GM12878 (cell line): ENCODE measurements at regions not wholly inside any gene's neighbourhood (a gene's known extent, or its start where the extent isn't known, plus 50 kb on each side); places are given as distances from the start of the nearest gene placed in this dataset.

Experiments
- CEBPB ChIP-seq, 2 experiments: fragments of 150-350 bp in 1 of 2; IDR thresholded peaks; 2 replicates each; pipeline ENCODE4 v1.6.1; 2012 to 2014; ENCODE audit warnings: low read depth in 2 of 2, low read length in 2 of 2, borderline replicate concordance in 1 of 2, inconsistent platforms in 1 of 2
- CHD2 ChIP-seq: IDR thresholded peaks from 2 replicates; pipeline ENCODE4 v1.6.1; 2011; ENCODE audit warnings: low read depth, low read length, improper control_type of control experiment, borderline replicate concordance
- EGR1 ChIP-seq, 2 experiments: IDR thresholded peaks; 1 replicate in 1 of 2; 2 replicates in 1 of 2; pipeline ENCODE4 v1.6.1; 2011 to 2012; ENCODE audit warnings: low read depth in 2 of 2, low read length in 2 of 2, borderline replicate concordance in 1 of 2, mild to moderate bottlenecking in 1 of 2, moderate library complexity in 1 of 2
- GATAD2B ChIP-seq: fragments of 450-650 bp; conservative IDR thresholded peaks from 2 replicates; pipeline ENCODE4 v1.6.1; 2017; ENCODE audit warnings: low read depth, mild to moderate bottlenecking, moderate library complexity
- JUNB ChIP-seq: IDR thresholded peaks from 2 replicates; pipeline ENCODE4 v1.6.1; 2016; ENCODE audit warnings: antibody characterized with exemption, mild to moderate bottlenecking
- KLF5 ChIP-seq: fragments of 450-650 bp; IDR thresholded peaks from 2 replicates; pipeline ENCODE4 v1.6.1; 2014; ENCODE audit warnings: mild to moderate bottlenecking; ENCODE audit not compliant: partially characterized antibody
- NFYA ChIP-seq: IDR thresholded peaks from 2 replicates; pipeline ENCODE4 v1.6.1; 2011; ENCODE audit warnings: low read depth, mild to moderate bottlenecking, low read length, improper control_type of control experiment, borderline replicate concordance
- POLR2AphosphoS5 ChIP-seq: IDR thresholded peaks from 2 replicates; pipeline ENCODE4 v1.6.1; 2011; ENCODE audit warnings: mild to moderate bottlenecking, low read length, inconsistent platforms
- RB1 ChIP-seq: fragments of 450-650 bp; formaldehyde crosslinking; IDR thresholded peaks from 2 replicates; pipeline ENCODE4 v1.6.1; 2017; ENCODE audit warnings: mild to moderate bottlenecking, borderline replicate concordance
- ZNF274 ChIP-seq: IDR thresholded peaks from one replicate; pipeline ENCODE4 v1.8.0; 2011; ENCODE audit not compliant: insufficient read length, insufficient read depth
- TF ChIP-seq, protein P1 (sequence below): IDR thresholded peaks from 2 replicates; pipeline ENCODE4 v1.6.1; 2012; ENCODE audit warnings: mild to moderate bottlenecking, low read depth, low read length
- TF ChIP-seq, protein P2 (sequence below), 3 experiments: IDR thresholded peaks in 2 of 3; conservative IDR thresholded peaks in 1 of 3; 2 replicates each; pipeline ENCODE4 v1.5.1; 2011; ENCODE audit warnings: low read depth in 3 of 3, low read length in 3 of 3, mild to moderate bottlenecking in 3 of 3, control low read depth in 2 of 3, moderate library complexity in 2 of 3, inconsistent platforms in 1 of 3, mixed read lengths in 1 of 3; ENCODE audit not compliant: control insufficient read depth in 2 of 3, insufficient read depth in 1 of 3; ENCODE audit errors: extremely low read depth in 1 of 3
- TF ChIP-seq, protein P3 (sequence below): fragments of 450-650 bp; formaldehyde crosslinking; IDR thresholded peaks from 2 replicates; pipeline ENCODE4 v1.4.0; 2020; ENCODE audit warnings: mild to moderate bottlenecking, moderate library complexity

DNA sequence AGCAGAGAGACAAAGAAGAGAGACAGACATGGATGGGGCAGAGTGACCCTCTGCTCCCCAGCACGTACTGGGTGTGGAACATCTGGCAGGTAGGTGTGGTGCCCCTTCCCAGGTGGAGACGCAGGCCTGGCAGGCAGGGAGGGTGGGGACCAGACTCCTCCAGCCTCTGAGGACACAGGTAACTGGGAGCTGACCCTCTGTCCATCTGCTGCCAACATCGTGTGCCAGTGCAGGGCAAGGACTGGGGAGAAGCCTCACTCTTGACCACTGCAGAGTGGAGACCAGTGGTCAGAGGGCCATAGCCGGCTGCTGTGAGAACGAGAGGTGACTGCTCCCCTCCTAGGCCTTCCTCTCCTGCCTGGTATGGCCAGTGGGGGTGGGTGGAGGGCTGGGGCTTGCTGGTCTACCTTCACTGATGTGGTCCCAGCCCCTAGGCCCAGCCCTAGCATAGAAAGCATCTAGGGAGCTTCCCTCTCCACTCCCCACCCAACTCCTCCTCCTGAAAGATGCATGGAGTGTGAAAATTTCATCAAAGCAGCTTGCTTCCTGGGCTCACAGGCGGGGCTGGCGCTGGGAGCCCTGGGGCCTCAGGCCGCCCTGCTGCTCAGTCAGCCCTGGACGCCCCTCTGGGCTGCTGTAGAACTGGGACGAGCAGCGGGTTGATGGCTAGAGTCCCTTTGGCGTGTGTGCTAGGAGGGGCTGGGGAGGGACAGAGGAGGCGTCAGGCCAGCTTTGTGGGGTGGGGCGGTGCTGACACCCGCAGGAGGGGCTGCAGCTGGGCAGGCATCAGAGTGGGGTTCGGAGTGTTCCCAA is 90.3 kb downstream of the PLXNA1 start:
- TF ChIP-seq GATAD2B: no peak
- TF ChIP-seq, protein P1, sequence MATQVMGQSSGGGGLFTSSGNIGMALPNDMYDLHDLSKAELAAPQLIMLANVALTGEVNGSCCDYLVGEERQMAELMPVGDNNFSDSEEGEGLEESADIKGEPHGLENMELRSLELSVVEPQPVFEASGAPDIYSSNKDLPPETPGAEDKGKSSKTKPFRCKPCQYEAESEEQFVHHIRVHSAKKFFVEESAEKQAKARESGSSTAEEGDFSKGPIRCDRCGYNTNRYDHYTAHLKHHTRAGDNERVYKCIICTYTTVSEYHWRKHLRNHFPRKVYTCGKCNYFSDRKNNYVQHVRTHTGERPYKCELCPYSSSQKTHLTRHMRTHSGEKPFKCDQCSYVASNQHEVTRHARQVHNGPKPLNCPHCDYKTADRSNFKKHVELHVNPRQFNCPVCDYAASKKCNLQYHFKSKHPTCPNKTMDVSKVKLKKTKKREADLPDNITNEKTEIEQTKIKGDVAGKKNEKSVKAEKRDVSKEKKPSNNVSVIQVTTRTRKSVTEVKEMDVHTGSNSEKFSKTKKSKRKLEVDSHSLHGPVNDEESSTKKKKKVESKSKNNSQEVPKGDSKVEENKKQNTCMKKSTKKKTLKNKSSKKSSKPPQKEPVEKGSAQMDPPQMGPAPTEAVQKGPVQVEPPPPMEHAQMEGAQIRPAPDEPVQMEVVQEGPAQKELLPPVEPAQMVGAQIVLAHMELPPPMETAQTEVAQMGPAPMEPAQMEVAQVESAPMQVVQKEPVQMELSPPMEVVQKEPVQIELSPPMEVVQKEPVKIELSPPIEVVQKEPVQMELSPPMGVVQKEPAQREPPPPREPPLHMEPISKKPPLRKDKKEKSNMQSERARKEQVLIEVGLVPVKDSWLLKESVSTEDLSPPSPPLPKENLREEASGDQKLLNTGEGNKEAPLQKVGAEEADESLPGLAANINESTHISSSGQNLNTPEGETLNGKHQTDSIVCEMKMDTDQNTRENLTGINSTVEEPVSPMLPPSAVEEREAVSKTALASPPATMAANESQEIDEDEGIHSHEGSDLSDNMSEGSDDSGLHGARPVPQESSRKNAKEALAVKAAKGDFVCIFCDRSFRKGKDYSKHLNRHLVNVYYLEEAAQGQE: no peak
- TF ChIP-seq, protein P2, sequence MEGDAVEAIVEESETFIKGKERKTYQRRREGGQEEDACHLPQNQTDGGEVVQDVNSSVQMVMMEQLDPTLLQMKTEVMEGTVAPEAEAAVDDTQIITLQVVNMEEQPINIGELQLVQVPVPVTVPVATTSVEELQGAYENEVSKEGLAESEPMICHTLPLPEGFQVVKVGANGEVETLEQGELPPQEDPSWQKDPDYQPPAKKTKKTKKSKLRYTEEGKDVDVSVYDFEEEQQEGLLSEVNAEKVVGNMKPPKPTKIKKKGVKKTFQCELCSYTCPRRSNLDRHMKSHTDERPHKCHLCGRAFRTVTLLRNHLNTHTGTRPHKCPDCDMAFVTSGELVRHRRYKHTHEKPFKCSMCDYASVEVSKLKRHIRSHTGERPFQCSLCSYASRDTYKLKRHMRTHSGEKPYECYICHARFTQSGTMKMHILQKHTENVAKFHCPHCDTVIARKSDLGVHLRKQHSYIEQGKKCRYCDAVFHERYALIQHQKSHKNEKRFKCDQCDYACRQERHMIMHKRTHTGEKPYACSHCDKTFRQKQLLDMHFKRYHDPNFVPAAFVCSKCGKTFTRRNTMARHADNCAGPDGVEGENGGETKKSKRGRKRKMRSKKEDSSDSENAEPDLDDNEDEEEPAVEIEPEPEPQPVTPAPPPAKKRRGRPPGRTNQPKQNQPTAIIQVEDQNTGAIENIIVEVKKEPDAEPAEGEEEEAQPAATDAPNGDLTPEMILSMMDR (IDR thresholded peaks at IDR 0.05 in 2 of 3, conservative IDR thresholded peaks at IDR 0.05 in 1 of 3; ENCODE audit: control insufficient read depth in 2 of 3, extremely low read depth in 1 of 3, insufficient read depth in 1 of 3, low read depth in 3 of 3, low read length in 3 of 3): no peak
- no peak for TF ChIP-seq ZNF274
- TF ChIP-seq EGR1 (IDR thresholded peaks at IDR 0.05; ENCODE audit: borderline replicate concordance in 1 of 2, low read depth in 2 of 2, low read length in 2 of 2): no peak
- no peak for TF ChIP-seq CHD2
- no peak for TF ChIP-seq NFYA
- no peak for TF ChIP-seq JUNB
- TF ChIP-seq RB1: no peak
- no peak for TF ChIP-seq KLF5
- TF ChIP-seq, protein P3, sequence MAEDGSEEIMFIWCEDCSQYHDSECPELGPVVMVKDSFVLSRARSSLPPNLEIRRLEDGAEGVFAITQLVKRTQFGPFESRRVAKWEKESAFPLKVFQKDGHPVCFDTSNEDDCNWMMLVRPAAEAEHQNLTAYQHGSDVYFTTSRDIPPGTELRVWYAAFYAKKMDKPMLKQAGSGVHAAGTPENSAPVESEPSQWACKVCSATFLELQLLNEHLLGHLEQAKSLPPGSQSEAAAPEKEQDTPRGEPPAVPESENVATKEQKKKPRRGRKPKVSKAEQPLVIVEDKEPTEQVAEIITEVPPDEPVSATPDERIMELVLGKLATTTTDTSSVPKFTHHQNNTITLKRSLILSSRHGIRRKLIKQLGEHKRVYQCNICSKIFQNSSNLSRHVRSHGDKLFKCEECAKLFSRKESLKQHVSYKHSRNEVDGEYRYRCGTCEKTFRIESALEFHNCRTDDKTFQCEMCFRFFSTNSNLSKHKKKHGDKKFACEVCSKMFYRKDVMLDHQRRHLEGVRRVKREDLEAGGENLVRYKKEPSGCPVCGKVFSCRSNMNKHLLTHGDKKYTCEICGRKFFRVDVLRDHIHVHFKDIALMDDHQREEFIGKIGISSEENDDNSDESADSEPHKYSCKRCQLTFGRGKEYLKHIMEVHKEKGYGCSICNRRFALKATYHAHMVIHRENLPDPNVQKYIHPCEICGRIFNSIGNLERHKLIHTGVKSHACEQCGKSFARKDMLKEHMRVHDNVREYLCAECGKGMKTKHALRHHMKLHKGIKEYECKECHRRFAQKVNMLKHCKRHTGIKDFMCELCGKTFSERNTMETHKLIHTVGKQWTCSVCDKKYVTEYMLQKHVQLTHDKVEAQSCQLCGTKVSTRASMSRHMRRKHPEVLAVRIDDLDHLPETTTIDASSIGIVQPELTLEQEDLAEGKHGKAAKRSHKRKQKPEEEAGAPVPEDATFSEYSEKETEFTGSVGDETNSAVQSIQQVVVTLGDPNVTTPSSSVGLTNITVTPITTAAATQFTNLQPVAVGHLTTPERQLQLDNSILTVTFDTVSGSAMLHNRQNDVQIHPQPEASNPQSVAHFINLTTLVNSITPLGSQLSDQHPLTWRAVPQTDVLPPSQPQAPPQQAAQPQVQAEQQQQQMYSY (CRISPR knock-in tag): no peak
- no peak for TF ChIP-seq CEBPB (IDR thresholded peaks at IDR 0.05; ENCODE audit: borderline replicate concordance in 1 of 2, low read depth in 2 of 2, low read length in 2 of 2)
- no peak for TF ChIP-seq POLR2AphosphoS5
